ENCODE measurements at regions not wholly inside any gene's neighbourhood (a gene's known extent, or its start where the extent isn't known, plus 50 kb on each side); places are given as distances from the start of the nearest gene placed in this dataset.
"Not testable (repeated sequence)": the region's sequence is repeated elsewhere in the genome, so short reads cannot be mapped to it uniquely, and the experiment has no call there.

DNA sequence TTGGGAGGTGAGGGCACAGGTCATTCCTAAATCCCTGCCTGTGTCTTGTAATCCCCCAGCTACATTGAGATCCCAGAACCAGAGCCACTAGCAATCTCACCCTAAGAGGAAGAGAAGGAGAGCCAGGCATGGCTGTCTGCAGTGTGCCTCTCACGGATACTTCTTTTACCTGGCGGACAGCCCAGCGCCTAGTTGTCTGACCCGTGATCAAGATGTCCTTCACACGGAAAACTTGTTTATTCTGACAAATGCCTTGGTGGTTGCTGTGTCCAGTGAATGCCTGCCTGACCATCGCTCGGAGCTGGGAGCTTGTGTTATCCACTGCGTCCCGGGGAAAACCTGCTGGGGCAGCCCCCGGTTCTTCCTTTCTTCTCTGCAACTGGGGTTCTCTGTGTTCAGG is 140.5 kb upstream of the WSCD1 start:
- no peak for DNase-seq (ENCODE audit: low read depth)
- TF ChIP-seq, protein P1, sequence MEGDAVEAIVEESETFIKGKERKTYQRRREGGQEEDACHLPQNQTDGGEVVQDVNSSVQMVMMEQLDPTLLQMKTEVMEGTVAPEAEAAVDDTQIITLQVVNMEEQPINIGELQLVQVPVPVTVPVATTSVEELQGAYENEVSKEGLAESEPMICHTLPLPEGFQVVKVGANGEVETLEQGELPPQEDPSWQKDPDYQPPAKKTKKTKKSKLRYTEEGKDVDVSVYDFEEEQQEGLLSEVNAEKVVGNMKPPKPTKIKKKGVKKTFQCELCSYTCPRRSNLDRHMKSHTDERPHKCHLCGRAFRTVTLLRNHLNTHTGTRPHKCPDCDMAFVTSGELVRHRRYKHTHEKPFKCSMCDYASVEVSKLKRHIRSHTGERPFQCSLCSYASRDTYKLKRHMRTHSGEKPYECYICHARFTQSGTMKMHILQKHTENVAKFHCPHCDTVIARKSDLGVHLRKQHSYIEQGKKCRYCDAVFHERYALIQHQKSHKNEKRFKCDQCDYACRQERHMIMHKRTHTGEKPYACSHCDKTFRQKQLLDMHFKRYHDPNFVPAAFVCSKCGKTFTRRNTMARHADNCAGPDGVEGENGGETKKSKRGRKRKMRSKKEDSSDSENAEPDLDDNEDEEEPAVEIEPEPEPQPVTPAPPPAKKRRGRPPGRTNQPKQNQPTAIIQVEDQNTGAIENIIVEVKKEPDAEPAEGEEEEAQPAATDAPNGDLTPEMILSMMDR (conservative IDR thresholded peaks at IDR 0.05; ENCODE audit: low read depth, low read length) = no peak

DNA sequence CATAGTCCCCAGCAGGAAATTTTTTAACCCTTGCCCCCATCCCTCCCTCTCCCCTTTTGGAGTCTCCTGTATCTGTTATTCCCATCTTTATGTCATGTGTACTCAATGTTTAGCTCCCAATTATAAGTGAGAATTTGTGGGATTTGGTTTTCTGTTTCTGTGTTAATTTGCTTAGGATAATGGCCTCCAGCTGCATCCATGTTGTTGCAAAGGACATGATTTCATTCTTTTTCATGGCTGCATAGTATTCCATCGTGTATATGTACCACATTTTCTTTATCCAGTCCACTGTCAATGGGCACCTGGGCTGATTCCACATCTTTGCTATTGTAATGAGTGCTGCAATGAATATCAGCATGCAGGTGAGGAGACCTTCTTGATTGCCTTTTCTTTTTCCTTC is 139.6 kb upstream of the WSCD1 start:
- H3K4me3 ChIP-seq (ENCODE audit: low read depth, low read length); DNase-seq (ENCODE audit: low read depth): not testable (repeated sequence)

More for the DNA sequence above, 140.5 kb upstream of the WSCD1 start:
- no peak overlapping the region for H3K4me3 ChIP-seq (ENCODE audit: low read depth, low read length)

DNA sequence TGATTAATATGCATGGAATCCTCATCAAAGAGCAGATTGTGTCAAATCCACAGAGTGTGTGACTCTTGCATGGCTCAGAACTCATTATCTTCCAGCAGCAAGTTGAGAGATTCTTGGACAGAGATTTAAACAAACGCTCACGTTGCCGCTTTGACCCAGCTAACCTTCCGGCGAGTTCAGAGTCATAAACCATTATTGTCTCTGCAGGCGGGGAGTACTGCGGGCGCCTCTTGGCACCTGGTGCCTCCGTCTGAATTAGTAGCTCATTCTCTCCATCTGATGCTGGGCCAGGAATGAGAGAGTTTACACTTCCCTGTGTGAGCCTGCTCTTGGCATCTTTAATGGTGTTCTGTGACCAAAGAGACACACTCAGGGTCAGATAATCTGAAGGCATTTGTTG is 138.6 kb upstream of the WSCD1 start:
- TF ChIP-seq, protein P1 (conservative IDR thresholded peaks at IDR 0.05; ENCODE audit: low read depth, low read length) = no peak
- no peak overlapping the region for H3K4me3 ChIP-seq (ENCODE audit: low read depth, low read length)
- no peak for DNase-seq (ENCODE audit: low read depth)

DNA sequence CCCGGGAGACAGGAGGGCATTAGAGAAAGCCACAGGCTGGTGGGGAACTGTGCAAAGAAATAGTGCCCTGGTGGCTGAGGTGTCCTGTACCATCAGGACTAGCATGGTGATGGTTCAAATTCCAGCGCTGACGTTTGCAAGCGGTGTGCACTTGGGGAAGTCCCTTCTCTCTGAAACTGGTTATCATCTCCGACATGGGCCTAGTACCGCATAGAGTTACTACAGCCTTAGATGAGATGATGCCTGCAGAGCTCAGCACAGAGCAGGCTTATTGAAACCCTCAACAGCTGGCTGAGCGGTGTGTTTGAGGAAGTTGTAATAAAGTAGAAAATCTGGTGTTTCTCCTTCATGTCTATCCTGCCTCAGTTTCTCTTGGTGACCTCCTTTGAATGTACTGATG is 136.7 kb upstream of the WSCD1 start:
- H3K4me3 ChIP-seq (ENCODE audit: low read depth, low read length) = no peak overlapping the region
- DNase-seq (ENCODE audit: low read depth) = no peak
- TF ChIP-seq, protein P1 (conservative IDR thresholded peaks at IDR 0.05; ENCODE audit: low read depth, low read length) = no peak

DNA sequence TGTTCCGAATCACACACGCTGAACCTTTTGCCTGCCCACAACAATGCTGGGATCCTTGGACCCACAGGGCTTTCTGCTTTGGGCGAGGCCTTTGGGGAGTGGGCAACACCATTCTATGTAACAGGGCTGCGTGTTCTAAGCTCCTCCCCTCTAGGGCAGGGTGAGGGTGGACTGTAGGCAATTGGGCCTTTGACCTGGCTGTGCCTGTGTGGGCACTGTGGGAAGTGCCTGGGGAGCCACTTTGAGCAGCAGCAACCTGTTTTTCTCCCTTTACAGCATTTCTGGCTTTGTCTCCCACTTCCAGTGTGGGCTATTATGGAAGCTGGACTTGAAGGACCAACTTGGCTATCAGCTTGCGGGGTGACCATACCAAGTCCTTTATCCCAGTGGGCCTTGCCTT is 128.9 kb upstream of the WSCD1 start:
- TF ChIP-seq, protein P1 (conservative IDR thresholded peaks at IDR 0.05; ENCODE audit: low read depth, low read length) = no peak
- DNase-seq (ENCODE audit: low read depth) = no peak
- no peak overlapping the region for H3K4me3 ChIP-seq (ENCODE audit: low read depth, low read length)

DNA sequence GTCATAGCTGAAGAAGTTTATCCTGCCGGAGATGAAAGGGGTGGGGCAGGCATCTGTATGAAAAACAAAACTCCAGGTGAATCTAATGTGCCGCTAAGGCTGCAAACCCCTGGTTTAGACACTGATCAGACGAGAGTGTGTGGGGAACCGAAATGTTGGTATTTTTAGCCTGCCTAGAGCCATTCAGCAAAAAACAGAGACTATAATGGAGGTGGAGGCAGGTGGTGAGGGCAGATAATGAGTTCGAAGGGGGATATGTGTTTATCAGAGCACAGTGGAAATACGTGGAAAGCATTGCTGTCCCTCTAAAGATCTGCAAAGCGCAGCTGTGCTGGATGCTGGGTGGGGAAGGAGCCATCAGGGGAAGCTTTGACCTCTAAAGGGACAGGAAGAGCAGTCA is 127.5 kb upstream of the WSCD1 start:
- TF ChIP-seq, protein P1 (conservative IDR thresholded peaks at IDR 0.05; ENCODE audit: low read depth, low read length) = no peak
- H3K4me3 ChIP-seq (ENCODE audit: low read depth, low read length) = no peak overlapping the region
- no peak for DNase-seq (ENCODE audit: low read depth)

DNA sequence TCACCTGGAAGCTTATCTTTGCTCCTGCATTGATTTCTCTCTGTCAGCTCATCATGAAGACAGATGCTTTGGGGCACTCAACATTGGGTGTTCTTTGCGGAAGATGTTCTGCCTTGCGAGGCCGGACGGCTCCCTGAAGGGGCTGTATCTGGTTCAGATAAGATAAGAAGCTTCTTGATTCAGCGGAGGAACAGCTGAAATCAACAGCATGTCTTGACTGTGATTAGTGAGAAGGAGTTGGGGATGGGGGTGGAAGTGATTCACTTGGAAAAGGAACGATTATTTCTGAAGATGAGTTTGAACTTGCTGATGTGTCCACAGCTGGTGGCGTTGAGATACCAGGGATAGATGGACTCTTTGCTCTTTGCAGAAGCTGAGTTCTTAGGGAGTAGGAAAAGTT is 126.9 kb upstream of the WSCD1 start:
- TF ChIP-seq, protein P1 (conservative IDR thresholded peaks at IDR 0.05; ENCODE audit: low read depth, low read length) = no peak
- H3K4me3 ChIP-seq (ENCODE audit: low read depth, low read length) = no peak overlapping the region
- no peak for DNase-seq (ENCODE audit: low read depth)

DNA sequence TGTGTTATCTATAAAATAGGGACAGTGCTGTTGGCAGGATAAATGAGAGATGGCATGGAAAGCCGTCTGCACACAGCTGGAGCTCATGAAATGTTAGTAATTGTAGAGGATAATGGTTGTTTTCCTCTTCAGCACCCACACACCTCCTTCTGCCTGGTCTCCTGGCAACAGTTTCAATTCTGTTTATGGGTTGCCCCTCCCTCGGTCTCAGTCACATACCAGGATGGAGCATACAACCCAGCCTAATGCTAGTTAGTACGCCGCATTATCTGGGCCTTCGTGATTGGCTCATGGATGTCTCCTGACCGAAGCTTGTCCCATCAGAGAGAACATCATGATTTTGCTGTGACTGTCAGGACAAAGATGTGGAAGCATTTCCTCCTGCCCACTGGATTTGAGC is 126.2 kb upstream of the WSCD1 start:
- TF ChIP-seq, protein P1 (conservative IDR thresholded peaks at IDR 0.05; ENCODE audit: low read depth, low read length) = no peak
- DNase-seq (ENCODE audit: low read depth) = no peak
- no peak overlapping the region for H3K4me3 ChIP-seq (ENCODE audit: low read depth, low read length)

Data from epithelial cell of proximal tubule (primary cell).